IPS-18a (cell line): ENCODE measurements at regions not wholly inside any gene's neighbourhood (a gene's known extent, or its start where the extent isn't known, plus 50 kb on each side); places are given as distances from the start of the nearest gene placed in this dataset.

Experiments
- H3K27ac ChIP-seq: one replicate; pipeline ENCODE4 v1.5.1; 2013; ENCODE audit warnings: low read length
- H3K27me3 ChIP-seq: one replicate; pipeline ENCODE4 v1.6.1; 2013; ENCODE audit warnings: mild to moderate bottlenecking, low read length; ENCODE audit not compliant: control insufficient read depth, insufficient read depth
- H3K36me3 ChIP-seq: one replicate; pipeline ENCODE4 v1.6.1; 2013; ENCODE audit warnings: low read depth, low read length; ENCODE audit not compliant: control insufficient read depth
- H3K4me1 ChIP-seq: one replicate; pipeline ENCODE4 v1.6.1; 2013; ENCODE audit warnings: low read depth, low read length; ENCODE audit not compliant: control insufficient read depth
- H3K4me3 ChIP-seq: one replicate; pipeline ENCODE4 v1.5.1; 2013; ENCODE audit warnings: low read length
- H3K9ac ChIP-seq: one replicate; pipeline ENCODE4 v1.6.1; 2013; ENCODE audit warnings: mild to moderate bottlenecking, low read length, moderate library complexity
- H3K9me3 ChIP-seq: one replicate; pipeline ENCODE4 v1.6.1; 2013; ENCODE audit warnings: low read depth, low read length; ENCODE audit not compliant: control insufficient read depth

DNA sequence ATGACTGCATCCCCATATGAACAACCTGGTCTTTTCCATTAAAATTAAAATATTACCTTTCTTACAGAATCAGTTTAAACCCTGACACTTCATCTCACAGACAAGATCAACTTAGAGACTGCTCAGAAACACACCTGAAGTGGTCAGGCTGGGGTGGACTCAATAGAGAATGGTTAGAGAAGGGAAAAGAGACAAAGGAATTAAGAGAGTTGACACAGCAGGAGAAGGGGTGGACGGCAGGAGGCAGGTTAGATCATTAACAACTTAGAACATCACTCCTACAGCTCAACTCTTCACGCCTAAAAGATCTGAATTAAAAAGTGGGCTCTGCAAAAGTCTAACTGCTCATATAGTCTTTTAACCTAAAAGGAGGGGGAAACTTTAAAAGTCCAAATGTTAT lies 157.7 kb upstream of the COL1A2 start:
- H3K4me1 ChIP-seq = peaks cover 3% of the 10 kb centered on the region
- H3K4me3 ChIP-seq = no peak overlapping the region
- H3K27me3 ChIP-seq = peaks cover 94% of the 10 kb centered on the region
- H3K9me3 ChIP-seq = no peaks in the 10 kb centered on the region
- H3K9ac ChIP-seq = no peak overlapping the region
- no peaks in the 10 kb centered on the region for H3K36me3 ChIP-seq
- H3K27ac ChIP-seq = no peak overlapping the region

- Histone ChIP-seq H3K27ac (no peak overlapping the region), H3K36me3 (no peaks in the 10 kb centered on the region), H3K9me3 (no peaks in the 10 kb centered on the region), H3K9ac (no peak overlapping the region), H3K4me3 (no peak overlapping the region), H3K27me3 (peaks cover 90% of the 10 kb centered on the region), H3K4me1 (peaks cover 3% of the 10 kb centered on the region)
Observed at GRCh38 chr7:94237417-94237816, 157.3 kb upstream of the COL1A2 start.

DNA sequence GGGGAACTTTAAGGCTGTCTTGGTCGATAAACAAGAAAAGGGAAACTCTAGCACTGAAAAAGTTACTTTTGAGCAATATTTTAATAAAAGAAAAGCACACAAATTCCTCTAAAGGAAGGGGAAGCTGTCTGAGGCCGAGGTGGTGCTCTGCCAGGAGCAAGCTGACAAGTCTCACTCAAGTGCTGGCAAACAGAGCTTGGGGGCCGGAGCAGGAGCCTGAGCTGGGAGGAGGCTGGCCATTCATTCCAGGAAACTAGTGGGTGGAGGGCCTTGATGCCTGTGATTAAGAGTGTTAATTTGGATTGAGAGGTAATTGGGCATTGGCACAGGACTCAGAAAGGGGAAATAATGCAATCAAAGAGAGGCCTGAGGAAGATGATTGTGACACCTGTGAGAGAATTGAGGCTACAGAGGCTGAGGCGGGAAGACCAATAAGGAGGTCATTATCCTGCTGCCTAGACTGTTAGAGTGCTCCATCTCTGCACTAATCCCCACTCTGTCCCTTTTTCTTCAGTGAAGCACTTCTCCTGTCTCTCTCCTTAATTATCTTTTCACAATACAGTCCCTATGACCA lies 154.9 kb upstream of the COL1A2 start:
- H3K4me3 ChIP-seq = no peak overlapping the region
- no peaks in the 10 kb centered on the region for H3K9me3 ChIP-seq
- H3K4me1 ChIP-seq = peaks cover 3% of the 10 kb centered on the region
- no peak overlapping the region for H3K27ac ChIP-seq
- H3K9ac ChIP-seq = no peak overlapping the region
- peaks cover 67% of the 10 kb centered on the region for H3K27me3 ChIP-seq
- no peaks in the 10 kb centered on the region for H3K36me3 ChIP-seq

GRCh38 chr7:94240902-94241301 lies 153.8 kb upstream of the COL1A2 start:
- no peak overlapping the region for H3K4me3 ChIP-seq
- no peak overlapping the region for H3K27ac ChIP-seq

GRCh38 chr7:94241402-94241925 lies 153.2 kb upstream of the COL1A2 start:
- H3K9me3 ChIP-seq = no peaks in the 10 kb centered on the region
- no peak overlapping the region for H3K9ac ChIP-seq
- H3K27ac ChIP-seq = no peak overlapping the region
- no peaks in the 10 kb centered on the region for H3K36me3 ChIP-seq
- peaks cover 50% of the 10 kb centered on the region for H3K27me3 ChIP-seq
- no peak overlapping the region for H3K4me3 ChIP-seq
- peaks cover 3% of the 10 kb centered on the region for H3K4me1 ChIP-seq

More at GRCh38 chr7:94240902-94241301, 153.8 kb upstream of the COL1A2 start:
- no peak overlapping the region for H3K9ac ChIP-seq
- H3K36me3 ChIP-seq = no peaks in the 10 kb centered on the region
- H3K27me3 ChIP-seq = peaks cover 55% of the 10 kb centered on the region
- peaks cover 3% of the 10 kb centered on the region for H3K4me1 ChIP-seq
- no peaks in the 10 kb centered on the region for H3K9me3 ChIP-seq

DNA sequence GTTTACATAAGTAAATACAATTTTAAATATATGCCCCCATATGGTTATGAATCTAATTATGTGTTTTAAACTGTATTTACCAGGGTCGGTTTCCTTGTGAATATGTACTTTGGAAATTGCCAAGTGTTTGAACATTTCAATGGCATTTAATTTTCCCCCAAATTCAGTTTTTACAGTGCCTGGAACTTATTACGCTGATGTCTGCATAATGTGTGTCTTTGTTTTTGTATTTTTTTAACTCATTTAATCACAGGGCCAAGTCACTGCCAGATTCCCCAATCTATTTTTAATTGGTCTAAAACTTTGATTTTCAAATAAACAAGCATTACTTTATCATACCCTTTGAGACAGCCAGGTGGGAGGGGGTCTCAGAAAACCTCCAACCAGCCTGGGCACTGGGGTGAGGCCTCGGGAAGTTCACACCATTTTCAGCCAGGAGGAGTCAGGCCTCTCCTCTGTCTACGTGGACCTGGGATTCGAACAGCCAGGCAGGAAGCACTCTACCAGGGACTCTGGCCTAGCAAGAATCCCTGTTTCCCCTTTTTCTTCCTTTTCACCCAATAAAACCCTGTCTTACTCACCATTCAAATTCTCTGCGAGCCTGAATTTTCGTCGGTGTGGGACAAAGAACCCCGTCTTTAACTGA lies 151.5 kb upstream of the COL1A2 start:
- Histone ChIP-seq H3K4me1 (no peaks in the 10 kb centered on the region), H3K4me3 (no peak overlapping the region), H3K27ac (no peak overlapping the region), H3K36me3 (no peaks in the 10 kb centered on the region), H3K9me3 (no peaks in the 10 kb centered on the region), H3K27me3 (peaks cover 33% of the 10 kb centered on the region), H3K9ac (no peak overlapping the region)

DNA sequence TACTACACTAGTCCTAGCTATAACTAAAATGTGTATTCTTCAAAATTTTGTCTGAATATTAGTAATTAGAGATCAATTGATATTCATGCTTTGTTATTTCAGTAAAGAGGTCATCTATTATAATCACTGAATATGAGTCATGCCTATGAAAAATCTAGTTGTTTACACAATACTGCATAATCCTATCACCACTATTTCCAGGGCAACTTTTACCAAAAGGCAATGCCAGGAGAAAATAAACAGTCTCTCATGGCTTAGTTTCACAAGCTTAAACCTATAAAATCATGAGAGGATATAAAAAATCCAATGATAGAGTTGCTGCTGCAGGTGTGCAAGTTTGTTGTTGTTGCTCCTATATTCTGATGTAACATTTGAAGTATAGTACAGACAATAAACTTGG lies 149.9 kb upstream of the COL1A2 start:
- no peaks in the 10 kb centered on the region for H3K36me3 ChIP-seq
- H3K9ac ChIP-seq = no peak overlapping the region
- peaks cover 17% of the 10 kb centered on the region for H3K27me3 ChIP-seq
- H3K4me3 ChIP-seq = no peak overlapping the region
- H3K4me1 ChIP-seq = no peaks in the 10 kb centered on the region
- no peak overlapping the region for H3K27ac ChIP-seq
- no peaks in the 10 kb centered on the region for H3K9me3 ChIP-seq

- Histone ChIP-seq H3K36me3 (no peaks in the 10 kb centered on the region), H3K27ac (no peak overlapping the region), H3K9me3 (no peaks in the 10 kb centered on the region), H3K4me1 (no peaks in the 10 kb centered on the region), H3K9ac (no peak overlapping the region), H3K4me3 (no peak overlapping the region), H3K27me3 (peaks cover 11% of the 10 kb centered on the region)
Observed at GRCh38 chr7:94245500-94245899, 149.2 kb upstream of the COL1A2 start.

DNA sequence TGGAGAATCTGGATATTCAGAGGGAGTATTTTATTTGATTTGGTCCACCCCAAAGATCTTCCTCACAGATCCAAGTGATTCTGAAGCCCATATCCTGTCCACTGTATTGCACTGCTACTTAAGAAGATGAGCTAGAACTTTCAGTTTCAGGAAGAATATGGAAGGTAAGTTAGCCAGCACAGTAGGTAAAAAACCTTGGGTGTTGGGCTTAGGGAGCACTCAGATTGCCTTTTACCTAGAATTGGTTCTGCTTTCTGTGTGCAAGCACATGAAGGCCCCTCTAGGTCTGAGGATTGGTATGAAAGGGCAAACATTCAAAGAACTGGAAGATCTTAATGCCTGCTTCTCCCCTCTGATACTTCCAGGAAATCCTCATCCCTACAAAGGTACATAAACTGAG lies 146.7 kb upstream of the COL1A2 start:
- no peaks in the 10 kb centered on the region for H3K4me1 ChIP-seq
- H3K4me3 ChIP-seq = no peak overlapping the region
- H3K9me3 ChIP-seq = no peaks in the 10 kb centered on the region
- no peaks in the 10 kb centered on the region for H3K27me3 ChIP-seq
- no peak overlapping the region for H3K27ac ChIP-seq
- H3K9ac ChIP-seq = no peak overlapping the region
- no peaks in the 10 kb centered on the region for H3K36me3 ChIP-seq

- Histone ChIP-seq H3K4me1 (no peaks in the 10 kb centered on the region), H3K4me3 (no peak overlapping the region), H3K27me3 (no peaks in the 10 kb centered on the region)
Observed at GRCh38 chr7:94249631-94250030, 145.1 kb upstream of the COL1A2 start.

GRCh38 chr7:94250124-94250523 lies 144.6 kb upstream of the COL1A2 start:
- no peaks in the 10 kb centered on the region for H3K9me3 ChIP-seq
- H3K4me1 ChIP-seq = no peaks in the 10 kb centered on the region
- H3K36me3 ChIP-seq = no peaks in the 10 kb centered on the region
- H3K4me3 ChIP-seq = no peak overlapping the region
- no peak overlapping the region for H3K9ac ChIP-seq
- H3K27me3 ChIP-seq = no peaks in the 10 kb centered on the region
- H3K27ac ChIP-seq = no peak overlapping the region

More at GRCh38 chr7:94249631-94250030, 145.1 kb upstream of the COL1A2 start:
- Histone ChIP-seq H3K36me3 (no peaks in the 10 kb centered on the region), H3K9me3 (no peaks in the 10 kb centered on the region), H3K27ac (no peak overlapping the region), H3K9ac (no peak overlapping the region)

GRCh38 chr7:94250987-94251386 lies 143.7 kb upstream of the COL1A2 start:
- no peaks in the 10 kb centered on the region for H3K27me3 ChIP-seq
- H3K9me3 ChIP-seq = no peaks in the 10 kb centered on the region
- H3K4me3 ChIP-seq = no peak overlapping the region
- H3K27ac ChIP-seq = no peak overlapping the region
- no peak overlapping the region for H3K9ac ChIP-seq
- no peaks in the 10 kb centered on the region for H3K4me1 ChIP-seq
- no peaks in the 10 kb centered on the region for H3K36me3 ChIP-seq
